COLO668 (cell line): ENCODE measurements at regions not wholly inside any gene's neighbourhood (a gene's known extent, or its start where the extent isn't known, plus 50 kb on each side); places are given as distances from the start of the nearest gene placed in this dataset.
A peak's percentile ranks its signal among the peaks of the same experiment; 100 is the strongest.

Source experiments
- DNase-seq: peaks from one replicate; lab custom pipeline; 2025; ENCODE audit not compliant: unreplicated experiment; lab: John Stamatoyannopoulos, UW

GRCh38 chr4:17336986-17337385 lies 174.9 kb downstream of the QDPR start:
- DNase-seq: no peak

GRCh38 chr4:17336524-17336961 lies 175.3 kb downstream of the QDPR start:
- no peak for DNase-seq

- no peak for DNase-seq
Observed at GRCh38 chr4:17336069-17336468, 175.8 kb downstream of the QDPR start.

GRCh38 chr4:17335371-17335770 lies 176.5 kb downstream of the QDPR start:
- DNase-seq: no peak

- DNase-seq: no peak
Observed at GRCh38 chr4:17332478-17332877, 179.4 kb downstream of the QDPR start.

- DNase-seq: no peak
Observed at GRCh38 chr4:17329046-17329445, 182.8 kb downstream of the QDPR start.

- no peak for DNase-seq
Observed at GRCh38 chr4:17328141-17328815, 183.6 kb downstream of the QDPR start.

GRCh38 chr4:17327591-17327990 lies 184.3 kb downstream of the QDPR start:
- DNase-seq: no peak

GRCh38 chr4:17326756-17327155 lies 185.1 kb downstream of the QDPR start:
- DNase-seq: no peak

- DNase-seq: no peak
Observed at GRCh38 chr4:17325098-17325497, 186.8 kb downstream of the QDPR start.

- peak; percentile 7 for DNase-seq
Observed at GRCh38 chr4:17324386-17324830, 187.5 kb downstream of the QDPR start.

GRCh38 chr4:17323554-17324385 lies 188.1 kb downstream of the QDPR start:
- DNase-seq: no peak

GRCh38 chr4:17322514-17322913 lies 189.4 kb downstream of the QDPR start:
- no peak for DNase-seq

- DNase-seq: no peak
Observed at GRCh38 chr4:17320046-17320445, 191.8 kb downstream of the QDPR start.

GRCh38 chr4:17317526-17317925 lies 194.4 kb downstream of the QDPR start:
- no peak for DNase-seq

GRCh38 chr4:17316566-17316965 lies 195.3 kb downstream of the QDPR start:
- DNase-seq: no peak

GRCh38 chr4:17315459-17315858 lies 196.4 kb downstream of the QDPR start:
- no peak for DNase-seq

GRCh38 chr4:17313194-17313593 lies 198.7 kb downstream of the QDPR start:
- DNase-seq: no peak

- DNase-seq: no peak
Observed at GRCh38 chr4:17310269-17310652, 201.6 kb downstream of the QDPR start.

GRCh38 chr4:17309567-17310268 lies 202.2 kb downstream of the QDPR start:
- no peak for DNase-seq

GRCh38 chr4:17301869-17302268 lies 210.0 kb downstream of the QDPR start:
- no peak for DNase-seq

GRCh38 chr4:17301266-17301665 lies 210.6 kb downstream of the QDPR start:
- no peak for DNase-seq
